Activated naive CD4-positive, alpha-beta T cell treated with anti-CD3 and anti-CD28 coated beads, Interleukin-2, amount 10 ng/mL, durations not matched to agents 7 days and 5 days (primary cell): ENCODE measurements at regions not wholly inside any gene's neighbourhood (a gene's known extent, or its start where the extent isn't known, plus 50 kb on each side); places are given as distances from the start of the nearest gene placed in this dataset.

Experiments
- CTCF ChIA-PET: fragments of 350-600 bp; sonication (Branson Sonifier 250); formaldehyde crosslinking; loops from one replicate; lab custom pipeline; 2021; ENCODE audit warnings: antibody characterized with exemption; lab: Charles Lee
- DNase-seq: peaks from one replicate; pipeline ENCODE4 v3.0.0-alpha.2; 2020
- H3K27ac Mint-ChIP-seq: one replicate; pipeline ENCODE4 v1.8.0; 2021; ENCODE audit warnings: mild to moderate bottlenecking, moderate library complexity, mixed read lengths
- H3K27me3 Mint-ChIP-seq: one replicate; pipeline ENCODE4 v1.8.0; 2021; ENCODE audit warnings: mild to moderate bottlenecking, mixed read lengths
- H3K36me3 Mint-ChIP-seq: one replicate; pipeline ENCODE4 v1.8.0; 2021; ENCODE audit warnings: mixed read lengths
- H3K4me1 Mint-ChIP-seq: one replicate; pipeline ENCODE4 v1.8.0; 2021; ENCODE audit warnings: mixed read lengths
- H3K4me3 Mint-ChIP-seq: one replicate; pipeline ENCODE4 v1.8.0; 2021; ENCODE audit warnings: mild to moderate bottlenecking, moderate library complexity, mixed read lengths
- H3K9me3 Mint-ChIP-seq: one replicate; pipeline ENCODE4 v1.8.0; 2021; ENCODE audit warnings: mixed read lengths

DNA sequence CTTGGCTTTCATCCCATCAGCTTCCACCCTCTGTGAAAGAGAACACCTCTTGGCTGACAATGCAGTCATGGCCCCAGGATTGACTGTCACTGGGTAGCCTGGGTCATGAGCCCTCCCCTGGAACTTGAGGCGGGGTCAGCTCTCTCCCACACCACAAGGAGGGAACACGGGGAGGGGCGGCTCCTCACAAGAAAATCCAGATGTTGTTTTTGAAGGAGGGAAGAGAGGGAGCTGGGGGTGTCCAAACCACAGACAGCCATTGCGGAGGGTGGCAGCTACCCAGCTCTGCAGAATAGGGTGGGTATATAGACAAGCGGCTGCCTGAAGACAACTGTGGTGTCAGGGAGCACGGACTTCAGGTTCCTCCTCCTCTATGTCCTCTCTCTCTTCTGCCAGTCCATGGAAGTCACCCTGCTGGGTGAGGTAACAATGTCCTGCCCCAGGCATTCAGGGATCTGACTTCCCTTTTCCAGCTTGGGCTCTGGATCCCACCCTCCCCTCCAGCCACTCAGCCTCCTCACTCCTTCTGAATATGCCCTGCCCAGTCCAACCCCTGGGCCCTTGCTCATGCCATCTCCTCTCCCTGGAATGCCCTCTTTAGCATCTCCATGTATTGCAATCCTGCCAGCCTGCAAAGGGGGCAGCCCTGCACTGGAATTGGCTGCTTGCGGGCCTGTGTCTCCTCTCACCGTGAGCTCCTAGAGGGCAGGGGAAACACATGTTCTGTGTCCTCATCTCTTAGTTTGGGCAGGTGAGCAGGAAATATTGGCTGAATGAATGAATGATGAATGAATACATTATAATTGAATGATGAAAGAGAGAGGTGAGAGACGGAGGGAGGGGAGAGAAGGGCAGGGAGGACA, 60.9 kb upstream of the RUNX3 start:
- no peaks in the 10 kb centered on the region for H3K27me3 Mint-ChIP-seq
- peaks cover 10% of the 10 kb centered on the region for H3K36me3 Mint-ChIP-seq
- peak; percentile 31 for DNase-seq
- no peaks in the 10 kb centered on the region for H3K9me3 Mint-ChIP-seq
- CTCF ChIA-PET, result interaction anchor here (0.8 to 3.1 kb wide), 6 partner anchors 9 to 111 kb away, joined by 3 to 17 read pairs (median 5); no protein-coding TSS in a partner anchor
- H3K4me1 Mint-ChIP-seq, result peaks cover 99% of the 10 kb centered on the region
- peak overlapping the region; percentile 97 for H3K27ac Mint-ChIP-seq
- H3K4me3 Mint-ChIP-seq, result peak overlapping the region; percentile 63

- Mint-ChIP-seq H3K27ac (peak overlapping the region; percentile 85), H3K4me3 (no peak overlapping the region), H3K36me3 (peaks cover 8% of the 10 kb centered on the region), H3K27me3 (no peaks in the 10 kb centered on the region), H3K4me1 (peaks cover 99% of the 10 kb centered on the region), H3K9me3 (no peaks in the 10 kb centered on the region)
- peak; percentile 23 for DNase-seq
- CTCF ChIA-PET, result interaction anchor here (2.4 to 3.1 kb wide), 2 partner anchors 8 to 47 kb away, joined by 8 to 17 read pairs; no protein-coding TSS in a partner anchor
Observed at GRCh38 chr1:24990136-24990535, 60.1 kb upstream of the RUNX3 start.

GRCh38 chr1:24989082-24989481, 59.0 kb upstream of the RUNX3 start:
- H3K4me3 Mint-ChIP-seq, result no peak overlapping the region
- H3K27me3 Mint-ChIP-seq, result no peaks in the 10 kb centered on the region

GRCh38 chr1:24988558-24988912, 58.5 kb upstream of the RUNX3 start:
- H3K27ac Mint-ChIP-seq, result peak overlapping the region; percentile 56
- H3K4me1 Mint-ChIP-seq, result peaks cover 99% of the 10 kb centered on the region
- peak; percentile 16 for DNase-seq
- H3K4me3 Mint-ChIP-seq, result no peak overlapping the region
- H3K36me3 Mint-ChIP-seq, result peaks cover 4% of the 10 kb centered on the region
- H3K9me3 Mint-ChIP-seq, result no peaks in the 10 kb centered on the region
- CTCF ChIA-PET, result interaction anchor here (0.8 to 2.5 kb wide), 4 partner anchors 10 to 56 kb away, joined by 3 to 15 read pairs (median 4); no protein-coding TSS in a partner anchor
- no peaks in the 10 kb centered on the region for H3K27me3 Mint-ChIP-seq

More at GRCh38 chr1:24989082-24989481, 59.0 kb upstream of the RUNX3 start:
- H3K36me3 Mint-ChIP-seq, result peaks cover 4% of the 10 kb centered on the region
- H3K4me1 Mint-ChIP-seq, result peaks cover 99% of the 10 kb centered on the region
- no peaks in the 10 kb centered on the region for H3K9me3 Mint-ChIP-seq
- CTCF ChIA-PET, result interaction anchor here (1.3 to 1.7 kb wide), 2 partner anchors 10 to 48 kb away, joined by 3 to 4 read pairs; no protein-coding TSS in a partner anchor
- DNase-seq, result peak; percentile 10
- H3K27ac Mint-ChIP-seq, result peak overlapping the region; percentile 66

DNA sequence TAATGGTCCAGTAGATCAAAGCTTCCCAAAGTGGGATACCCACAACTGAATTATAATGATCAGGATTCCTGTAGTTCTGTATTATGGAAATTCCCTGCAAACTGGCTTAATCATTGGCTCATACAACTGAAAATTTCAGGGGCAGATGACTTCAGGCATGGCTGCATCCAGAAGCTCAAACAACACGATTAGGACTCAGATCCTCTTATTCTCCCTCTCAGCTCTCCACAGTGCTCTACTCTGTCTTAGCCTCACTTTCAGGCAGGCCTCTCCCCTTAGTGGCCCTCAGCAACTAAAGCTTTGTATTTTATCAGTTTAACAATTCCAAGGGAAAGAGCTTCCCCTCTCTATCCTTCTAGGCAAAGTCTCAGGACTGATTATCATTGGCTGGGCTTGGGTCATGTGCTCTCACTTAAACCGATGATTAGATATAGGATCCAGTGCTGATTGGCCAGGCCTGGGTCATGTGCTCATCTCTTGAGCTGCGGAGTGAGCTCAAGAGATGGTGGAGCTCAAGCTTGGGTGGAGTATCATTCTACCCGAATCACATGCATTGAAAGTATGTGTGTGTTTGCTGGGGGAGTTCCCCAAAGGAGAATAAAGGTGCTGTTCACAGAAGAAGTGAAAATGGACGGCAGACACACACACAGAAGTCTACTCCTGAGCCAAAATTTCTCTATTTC, 57.9 kb upstream of the RUNX3 start:
- Mint-ChIP-seq H3K36me3 (peaks cover 4% of the 10 kb centered on the region), H3K27ac (peak overlapping the region; percentile 56), H3K4me3 (no peak overlapping the region), H3K4me1 (peaks cover 99% of the 10 kb centered on the region), H3K27me3 (no peaks in the 10 kb centered on the region), H3K9me3 (no peaks in the 10 kb centered on the region)
- DNase-seq, result peak; percentile 42
- CTCF ChIA-PET, result interaction anchor here (0.8 to 2.5 kb wide), 6 partner anchors 9 to 56 kb away, joined by 3 to 15 read pairs (median 4); no protein-coding TSS in a partner anchor

DNA sequence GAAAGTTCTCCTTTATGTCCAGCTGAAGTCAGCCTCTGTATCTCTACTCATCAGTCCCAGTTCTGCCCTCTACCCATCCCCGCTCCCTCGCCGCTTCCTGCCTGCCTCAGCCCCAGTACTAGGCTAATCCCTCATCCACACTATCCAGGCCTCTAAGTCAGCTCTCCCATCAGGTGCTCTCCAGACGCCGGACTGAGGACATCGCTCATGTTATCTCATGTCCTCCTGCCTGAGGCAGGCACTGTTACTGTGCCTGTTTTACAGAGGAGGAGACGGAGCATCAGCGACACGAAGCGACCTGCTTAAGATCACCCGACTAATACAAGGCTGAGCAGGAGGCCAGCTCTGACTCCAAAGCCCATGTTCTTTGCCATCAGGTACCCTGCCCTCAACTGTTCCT, 57.3 kb upstream of the RUNX3 start:
- peaks cover 99% of the 10 kb centered on the region for H3K4me1 Mint-ChIP-seq
- H3K4me3 Mint-ChIP-seq, result no peak overlapping the region
- no peaks in the 10 kb centered on the region for H3K27me3 Mint-ChIP-seq
- H3K9me3 Mint-ChIP-seq, result no peaks in the 10 kb centered on the region
- CTCF ChIA-PET, result interaction anchor here (0.9 to 2.5 kb wide), 4 partner anchors 9 to 24 kb away, joined by 3 to 15 read pairs (median 3); no protein-coding TSS in a partner anchor
- H3K27ac Mint-ChIP-seq, result peak overlapping the region; percentile 79
- peak; percentile 17 for DNase-seq
- peaks cover 4% of the 10 kb centered on the region for H3K36me3 Mint-ChIP-seq

GRCh38 chr1:24986372-24986965, 56.4 kb upstream of the RUNX3 start:
- no peak overlapping the region for H3K4me3 Mint-ChIP-seq
- peaks cover 4% of the 10 kb centered on the region for H3K36me3 Mint-ChIP-seq
- no peaks in the 10 kb centered on the region for H3K9me3 Mint-ChIP-seq
- peak overlapping the region; percentile 38 for H3K27ac Mint-ChIP-seq
- peaks cover 99% of the 10 kb centered on the region for H3K4me1 Mint-ChIP-seq
- no peaks in the 10 kb centered on the region for H3K27me3 Mint-ChIP-seq
- peak; percentile 18 for DNase-seq
- CTCF ChIA-PET, result interaction anchor here (0.9 to 2.5 kb wide), 3 partner anchors 15 to 36 kb away, joined by 3 to 15 read pairs (median 3); no protein-coding TSS in a partner anchor

DNA sequence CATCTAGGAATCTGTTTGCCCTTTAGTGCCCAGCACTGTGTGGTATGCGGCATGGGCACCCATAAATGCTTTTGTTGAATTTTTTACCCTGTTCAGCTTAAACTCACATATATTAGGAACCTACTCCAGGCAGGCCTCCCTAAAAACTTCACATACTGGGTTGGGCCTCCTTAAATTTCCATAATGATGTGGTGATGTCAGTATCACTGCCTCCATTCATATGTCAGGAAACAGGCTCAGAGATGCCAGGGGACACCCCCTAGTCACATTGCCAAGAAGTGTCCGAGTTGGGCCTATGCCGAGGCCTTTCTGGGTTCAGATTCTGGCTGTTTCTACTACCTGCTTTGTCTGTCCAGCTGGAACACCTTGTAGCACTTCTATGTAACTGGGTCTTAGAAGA, 55.7 kb upstream of the RUNX3 start:
- Mint-ChIP-seq H3K4me1 (peaks cover 99% of the 10 kb centered on the region), H3K36me3 (peaks cover 4% of the 10 kb centered on the region), H3K27ac (peak overlapping the region; percentile 25), H3K27me3 (no peaks in the 10 kb centered on the region), H3K4me3 (no peak overlapping the region), H3K9me3 (no peaks in the 10 kb centered on the region)
- CTCF ChIA-PET, result no interaction called here
- DNase-seq, result no peak

DNA sequence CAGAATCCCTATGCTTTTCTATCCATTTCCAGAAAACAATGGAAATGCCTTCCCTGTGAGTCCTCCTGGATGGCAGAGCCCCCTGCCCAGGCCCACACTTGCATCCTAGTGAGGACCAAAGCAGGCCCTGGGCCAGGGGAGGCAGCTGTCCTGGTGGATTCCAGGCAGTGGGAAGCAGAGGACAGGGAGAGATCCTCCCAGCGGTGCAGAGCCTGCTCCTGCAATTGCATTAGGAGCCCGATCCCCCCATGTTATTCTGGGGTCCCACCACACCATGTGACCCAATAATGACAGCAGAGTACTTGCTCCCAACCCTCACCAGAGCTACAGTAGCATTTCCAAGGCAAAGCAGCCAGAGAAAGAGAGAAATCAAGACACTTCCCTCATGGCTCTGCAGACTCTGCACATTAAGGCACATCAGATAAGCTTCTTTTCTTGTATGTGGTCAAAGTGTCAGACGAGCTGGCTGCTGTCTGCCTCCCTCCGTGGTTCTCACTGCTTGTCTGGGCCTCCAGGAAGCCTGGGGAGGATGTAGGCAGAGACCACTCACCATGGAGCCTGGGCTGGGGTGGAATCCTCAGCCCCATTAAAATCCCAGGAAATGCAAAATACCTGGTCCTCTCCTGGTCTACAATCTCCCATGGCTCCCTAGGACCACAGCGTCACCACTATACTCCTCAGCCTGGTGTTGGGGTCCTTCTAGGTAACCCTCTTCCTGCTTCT, 54.9 kb upstream of the RUNX3 start:
- CTCF ChIA-PET, result interaction anchor here (1.1 kb wide), 2 partner anchors 52 to 53 kb away, joined by 3 to 4 read pairs; no protein-coding TSS in a partner anchor
- peak; percentile 56 for DNase-seq
- H3K4me3 Mint-ChIP-seq, result peak overlapping the region; percentile 54
- H3K9me3 Mint-ChIP-seq, result no peaks in the 10 kb centered on the region
- peaks cover 4% of the 10 kb centered on the region for H3K36me3 Mint-ChIP-seq
- H3K27ac Mint-ChIP-seq, result peak overlapping the region; percentile 25
- no peaks in the 10 kb centered on the region for H3K27me3 Mint-ChIP-seq
- H3K4me1 Mint-ChIP-seq, result peaks cover 99% of the 10 kb centered on the region

DNA sequence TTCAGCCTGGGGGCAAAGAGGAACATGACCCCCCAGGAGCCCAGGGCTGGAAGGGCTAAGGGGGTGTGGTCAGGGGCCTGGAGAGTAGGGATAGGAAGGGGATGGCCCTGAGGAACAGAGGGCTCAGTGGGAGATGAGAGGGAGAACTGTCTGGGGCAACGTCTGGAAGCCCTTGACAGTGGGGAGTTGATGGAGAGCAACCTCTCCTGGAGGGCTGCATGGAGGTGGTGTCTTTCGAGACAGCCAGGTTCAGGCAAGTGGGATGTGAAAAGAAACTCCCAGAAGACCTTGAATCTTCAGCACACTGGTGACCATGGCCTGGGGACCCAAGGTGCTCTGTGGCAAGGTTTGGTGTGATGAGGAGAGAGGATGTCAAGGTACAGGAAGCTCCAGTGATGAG, 54.2 kb upstream of the RUNX3 start:
- no peak for DNase-seq
- CTCF ChIA-PET, result interaction anchor here (1.1 kb wide), 2 partner anchors 53 to 54 kb away, joined by 3 to 4 read pairs; no protein-coding TSS in a partner anchor
- Mint-ChIP-seq H3K27me3 (no peaks in the 10 kb centered on the region), H3K4me3 (no peak overlapping the region), H3K4me1 (peaks cover 100% of the 10 kb centered on the region), H3K36me3 (peaks cover 4% of the 10 kb centered on the region), H3K9me3 (no peaks in the 10 kb centered on the region), H3K27ac (peak overlapping the region; percentile 25)

- CTCF ChIA-PET, result interaction anchor here (0.6 to 3.2 kb wide), 3 partner anchors 8 to 54 kb away, joined by 3 to 8 read pairs (median 6); no protein-coding TSS in a partner anchor
- H3K4me1 Mint-ChIP-seq, result peaks cover 100% of the 10 kb centered on the region
- H3K4me3 Mint-ChIP-seq, result no peak overlapping the region
- no peak for DNase-seq
- H3K9me3 Mint-ChIP-seq, result no peaks in the 10 kb centered on the region
- H3K36me3 Mint-ChIP-seq, result peaks cover 8% of the 10 kb centered on the region
- H3K27ac Mint-ChIP-seq, result peak overlapping the region; percentile 63
- no peaks in the 10 kb centered on the region for H3K27me3 Mint-ChIP-seq
Observed at GRCh38 chr1:24983006-24983680, 53.1 kb upstream of the RUNX3 start.

DNA sequence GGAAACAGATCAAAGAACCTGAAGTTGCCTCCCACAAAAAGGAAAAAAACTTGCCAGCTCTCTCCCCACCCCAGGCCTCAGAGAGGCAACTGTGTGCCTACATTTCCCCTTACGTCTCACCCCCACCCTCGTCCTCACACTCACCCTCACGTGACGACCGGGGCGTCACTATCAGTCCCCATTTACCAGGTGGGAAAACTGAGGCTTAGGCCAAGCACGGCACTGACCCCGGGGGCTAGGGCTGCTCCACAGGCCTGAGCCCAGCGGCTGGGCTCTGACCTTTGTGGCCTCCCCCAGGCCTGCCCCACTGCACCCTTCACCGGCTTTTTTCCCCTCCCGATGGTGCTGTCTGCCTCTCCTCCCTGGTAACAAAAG, 51.5 kb upstream of the RUNX3 start:
- H3K27me3 Mint-ChIP-seq, result no peaks in the 10 kb centered on the region
- DNase-seq, result peak; percentile 66
- H3K4me3 Mint-ChIP-seq, result peak overlapping the region; percentile 21
- peaks cover 13% of the 10 kb centered on the region for H3K36me3 Mint-ChIP-seq
- peak overlapping the region; percentile 88 for H3K27ac Mint-ChIP-seq
- H3K9me3 Mint-ChIP-seq, result peaks cover 5% of the 10 kb centered on the region
- H3K4me1 Mint-ChIP-seq, result peaks cover 96% of the 10 kb centered on the region
- CTCF ChIA-PET, result interaction anchor here (1.6 to 3.2 kb wide), 3 partner anchors 10 to 56 kb away, joined by 3 to 8 read pairs (median 6); no protein-coding TSS in a partner anchor
